ENCODE measurements at regions not wholly inside any gene's neighbourhood (a gene's known extent, or its start where the extent isn't known, plus 50 kb on each side); places are given as distances from the start of the nearest gene placed in this dataset.

DNA sequence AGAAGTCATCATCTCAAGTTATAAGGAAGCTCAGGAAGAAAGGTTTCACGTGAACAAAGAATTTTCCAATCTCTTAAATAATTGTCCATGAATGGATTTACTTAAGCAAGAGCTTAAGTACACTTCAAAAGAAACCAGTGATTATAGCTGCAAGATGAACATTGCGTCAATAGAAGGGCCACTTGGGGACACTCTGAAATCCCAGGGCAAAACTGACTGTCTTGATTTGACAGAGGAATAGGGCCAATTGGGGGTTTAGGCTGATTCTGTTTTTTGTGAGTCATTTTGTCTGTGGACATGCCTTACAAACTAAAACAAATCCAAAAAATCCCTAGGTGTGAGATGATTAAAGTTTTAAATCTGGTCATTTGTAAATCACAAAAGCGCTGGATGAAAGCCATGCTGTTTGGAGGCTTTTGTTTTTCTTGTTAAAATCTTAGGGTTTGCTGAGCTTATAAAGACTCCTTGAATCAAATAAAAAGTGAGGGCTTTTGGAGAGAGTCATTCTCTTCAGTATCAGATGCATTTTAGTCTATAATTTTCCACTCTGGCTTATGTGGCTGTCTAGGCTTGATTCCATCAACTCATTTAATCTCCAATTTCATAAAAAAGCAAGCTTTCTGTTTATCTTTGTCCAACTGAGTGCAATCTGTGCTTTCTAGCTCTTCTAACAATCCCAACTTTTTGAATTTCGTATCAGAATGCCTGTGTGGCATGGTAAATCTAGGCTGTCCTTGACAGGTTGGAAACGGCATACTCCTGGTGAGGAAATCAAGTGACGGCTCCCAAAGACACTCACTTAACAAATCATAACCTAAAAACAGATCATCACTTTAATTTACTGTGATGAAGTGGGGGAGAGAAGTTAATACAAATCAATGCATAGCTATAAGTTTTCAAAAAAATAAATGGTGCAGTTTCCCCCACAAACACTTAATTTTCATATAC is 98.2 kb upstream of the SOX9 start:
- DNase-seq: no peak

DNA sequence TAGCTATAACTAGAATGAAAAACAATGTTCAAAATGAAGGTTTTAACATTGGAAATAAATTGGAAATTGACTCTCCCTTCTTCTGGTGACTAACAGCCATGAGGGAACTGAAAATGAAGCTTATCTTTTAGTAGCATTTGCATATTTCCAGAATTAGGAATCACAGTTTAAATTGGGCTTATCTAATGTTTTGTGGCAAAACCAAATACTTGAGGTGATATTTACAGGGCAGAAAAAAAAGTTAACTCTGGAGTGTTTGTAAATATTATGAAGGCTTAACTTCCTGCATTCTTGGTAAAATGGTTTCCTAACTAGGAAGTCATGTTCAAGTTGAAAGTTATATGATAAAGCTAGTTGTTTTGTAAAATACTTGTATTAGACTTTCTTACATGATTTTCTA is 96.4 kb upstream of the SOX9 start:
- no peak for DNase-seq

DNA sequence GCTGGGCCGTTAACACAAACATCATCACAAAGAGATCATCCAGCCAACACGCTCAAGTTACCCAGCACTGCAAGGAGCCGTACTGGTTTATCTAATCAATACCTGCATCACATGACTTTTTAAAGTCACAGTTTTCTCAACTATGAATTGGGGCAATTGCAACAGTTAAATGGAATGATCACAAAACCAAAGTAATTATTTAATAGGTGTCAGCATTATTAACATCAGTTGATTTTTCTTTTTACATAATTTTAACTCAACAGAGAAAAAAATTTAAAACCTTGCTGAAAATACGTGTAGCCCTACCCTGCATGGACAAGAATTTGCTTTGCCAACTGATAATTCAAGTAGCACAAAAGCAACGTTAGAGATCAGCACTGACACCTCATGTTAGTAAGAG is 95.7 kb upstream of the SOX9 start:
- no peak for DNase-seq

DNA sequence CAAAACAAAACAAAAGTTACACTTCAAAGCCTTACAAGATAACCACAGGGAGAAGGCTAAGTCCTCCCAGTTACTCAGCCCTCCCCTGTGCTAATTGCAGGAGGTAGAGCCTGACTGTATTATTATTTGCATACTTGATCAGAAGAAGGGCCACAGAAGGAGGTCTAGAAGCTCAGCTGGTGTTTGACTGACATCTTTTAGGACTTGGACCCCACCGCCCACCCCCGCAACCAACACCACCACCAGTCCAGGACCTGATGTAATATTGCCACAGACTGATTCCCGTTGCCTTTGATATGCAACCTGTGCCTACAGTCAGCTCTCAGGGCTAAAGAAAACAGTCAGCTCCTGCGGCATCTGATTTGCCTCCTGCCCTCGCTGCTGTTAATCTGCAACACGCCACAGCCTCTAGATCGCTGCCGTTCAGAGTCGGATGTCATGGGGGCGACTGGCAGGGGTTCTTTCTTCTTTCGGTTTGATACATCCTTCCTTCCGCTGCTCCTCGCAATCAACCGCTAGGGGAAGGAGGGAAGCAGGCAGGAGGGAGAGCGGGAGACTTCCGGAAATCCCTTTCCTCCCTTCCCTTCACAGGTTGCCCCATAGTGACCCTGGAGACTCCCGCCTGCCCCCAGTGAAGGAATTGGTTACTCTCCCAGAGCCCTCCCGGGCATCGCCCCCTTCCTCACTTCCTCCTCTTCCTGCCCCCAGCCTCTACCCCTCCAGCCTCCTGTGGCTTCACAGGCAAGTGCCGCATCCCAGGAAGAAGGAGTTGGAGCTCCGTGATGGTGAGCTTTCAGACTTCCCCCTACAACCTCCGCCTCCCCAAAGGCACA is 90.5 kb upstream of the SOX9 start:
- peak; percentile 10 for DNase-seq

DNA sequence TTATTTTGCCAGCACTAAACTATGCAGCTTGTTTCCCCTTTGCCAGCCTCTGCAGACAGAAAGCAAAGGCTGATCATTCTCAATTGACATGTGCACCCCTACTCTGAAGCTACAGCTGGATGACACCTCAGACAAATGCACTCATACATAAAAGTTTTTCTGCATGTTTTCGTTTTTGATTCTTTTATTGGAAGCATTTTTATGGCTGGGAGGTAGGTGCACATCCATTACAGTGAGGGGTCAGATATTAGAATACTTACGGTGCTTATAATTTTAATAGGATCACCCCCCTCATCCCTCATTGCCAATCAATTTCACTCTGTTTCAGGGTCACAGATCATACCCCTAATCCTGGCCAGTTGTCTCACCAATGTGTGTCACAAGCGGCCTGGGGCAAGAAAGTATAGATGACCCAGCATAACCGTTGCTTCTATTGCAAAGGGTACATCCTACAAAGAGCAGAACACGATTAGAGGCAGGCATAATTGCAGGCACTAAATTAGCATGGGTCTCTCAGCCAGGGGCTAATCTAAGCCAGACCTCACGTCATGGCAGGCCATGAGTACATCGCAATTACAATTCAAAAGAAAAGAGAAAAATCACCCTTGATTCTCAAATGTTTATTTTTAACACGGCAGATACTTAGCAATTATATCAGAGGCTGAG is 89.5 kb upstream of the SOX9 start:
- DNase-seq: no peak

DNA sequence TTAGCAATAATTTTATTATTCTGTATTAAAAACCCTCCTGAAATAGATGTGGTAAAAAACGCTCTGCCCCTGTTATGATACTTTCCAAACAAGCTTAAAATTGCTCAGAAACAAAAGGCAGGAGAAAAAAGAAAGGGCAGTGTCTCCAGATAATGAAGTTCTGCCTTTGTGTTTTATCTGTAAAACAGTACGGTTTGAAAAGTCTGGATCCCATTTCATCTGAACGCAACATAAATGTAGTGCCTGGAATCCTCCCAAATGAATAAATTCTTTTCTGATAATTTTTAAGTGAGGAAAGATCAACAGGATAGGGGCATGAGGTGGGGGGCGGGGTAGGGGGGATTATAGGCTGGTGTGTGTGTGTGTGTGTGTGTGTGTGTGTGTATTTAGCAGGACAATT is 87.5 kb upstream of the SOX9 start:
- DNase-seq: no peak

DNA sequence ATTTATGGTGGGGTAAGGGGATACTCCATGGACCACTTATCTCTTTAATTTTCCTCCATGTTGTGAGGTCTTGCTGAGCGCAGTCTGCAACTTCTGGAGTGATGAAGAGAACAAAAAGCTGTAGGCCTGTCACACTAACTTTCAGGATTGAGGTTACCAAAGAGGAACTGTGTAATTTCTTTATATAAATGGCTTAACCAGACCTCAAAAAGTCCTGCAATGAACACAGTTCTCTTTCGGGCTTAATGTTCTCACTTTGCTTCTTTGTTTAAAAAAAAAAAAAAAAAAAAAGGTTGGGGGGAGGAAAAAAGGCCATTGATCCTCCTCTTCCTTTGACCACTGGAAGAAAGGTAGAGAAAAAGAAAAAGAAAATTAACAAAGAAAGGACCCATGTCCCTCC is 86.8 kb upstream of the SOX9 start:
- no peak for DNase-seq

DNA sequence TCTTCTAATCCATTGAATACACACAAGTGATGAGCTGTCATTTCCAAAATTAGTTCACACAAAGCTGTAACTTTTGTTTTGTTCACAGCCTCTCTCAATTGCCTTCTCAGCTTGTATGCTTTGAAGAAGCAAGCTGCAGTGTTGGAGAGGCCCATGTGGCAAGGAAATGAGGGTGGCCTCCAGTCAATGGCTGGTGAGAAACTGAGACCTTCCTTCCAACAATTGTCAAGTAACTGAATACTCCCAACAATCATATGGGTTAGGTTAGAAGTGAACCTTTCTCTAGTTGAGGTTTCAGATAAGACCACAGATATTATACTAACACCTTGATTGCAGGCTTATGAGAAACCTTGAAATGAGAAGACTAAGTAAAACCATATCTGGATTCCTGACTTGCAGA is 82.4 kb upstream of the SOX9 start:
- DNase-seq: no peak

DNA sequence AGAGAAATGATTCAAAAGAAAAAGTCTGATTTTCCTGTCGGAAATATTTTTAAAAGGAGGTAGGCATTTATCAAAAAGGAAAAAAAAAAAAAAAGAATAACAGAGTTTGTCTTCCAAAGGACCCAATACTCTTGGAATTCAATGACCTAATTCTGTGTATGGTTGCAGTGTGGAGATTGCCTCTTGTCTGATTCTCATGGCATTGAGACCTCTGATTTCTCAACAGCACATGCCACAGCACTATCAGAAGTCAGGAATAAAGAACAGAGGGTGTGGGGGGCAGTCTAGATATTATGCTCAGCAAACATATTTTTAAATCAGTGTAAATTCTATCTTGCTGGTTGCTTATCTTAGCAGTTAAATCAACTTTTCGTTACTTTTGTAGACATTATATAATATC is 81.3 kb upstream of the SOX9 start:
- DNase-seq: no peak

DNA sequence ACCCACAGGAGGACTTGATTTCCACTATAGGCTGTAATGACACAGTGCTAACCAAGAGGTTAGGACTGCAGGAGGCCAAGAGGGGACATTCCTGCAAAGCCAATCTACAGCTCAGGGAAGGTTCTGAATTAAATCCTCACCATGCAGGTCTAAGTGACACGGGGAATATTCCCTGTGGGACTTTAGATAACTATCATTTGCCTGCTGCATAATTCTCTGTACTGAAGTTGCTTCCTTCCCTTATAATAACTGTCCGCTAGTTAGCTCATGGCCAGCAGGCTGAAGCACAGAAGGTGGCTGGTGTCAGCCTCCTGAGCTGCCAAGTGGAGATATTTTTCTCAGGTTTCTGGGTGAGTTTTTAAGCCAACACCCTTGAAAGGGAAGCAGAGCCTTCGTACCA is 74.6 kb upstream of the SOX9 start:
- DNase-seq: no peak

DNA sequence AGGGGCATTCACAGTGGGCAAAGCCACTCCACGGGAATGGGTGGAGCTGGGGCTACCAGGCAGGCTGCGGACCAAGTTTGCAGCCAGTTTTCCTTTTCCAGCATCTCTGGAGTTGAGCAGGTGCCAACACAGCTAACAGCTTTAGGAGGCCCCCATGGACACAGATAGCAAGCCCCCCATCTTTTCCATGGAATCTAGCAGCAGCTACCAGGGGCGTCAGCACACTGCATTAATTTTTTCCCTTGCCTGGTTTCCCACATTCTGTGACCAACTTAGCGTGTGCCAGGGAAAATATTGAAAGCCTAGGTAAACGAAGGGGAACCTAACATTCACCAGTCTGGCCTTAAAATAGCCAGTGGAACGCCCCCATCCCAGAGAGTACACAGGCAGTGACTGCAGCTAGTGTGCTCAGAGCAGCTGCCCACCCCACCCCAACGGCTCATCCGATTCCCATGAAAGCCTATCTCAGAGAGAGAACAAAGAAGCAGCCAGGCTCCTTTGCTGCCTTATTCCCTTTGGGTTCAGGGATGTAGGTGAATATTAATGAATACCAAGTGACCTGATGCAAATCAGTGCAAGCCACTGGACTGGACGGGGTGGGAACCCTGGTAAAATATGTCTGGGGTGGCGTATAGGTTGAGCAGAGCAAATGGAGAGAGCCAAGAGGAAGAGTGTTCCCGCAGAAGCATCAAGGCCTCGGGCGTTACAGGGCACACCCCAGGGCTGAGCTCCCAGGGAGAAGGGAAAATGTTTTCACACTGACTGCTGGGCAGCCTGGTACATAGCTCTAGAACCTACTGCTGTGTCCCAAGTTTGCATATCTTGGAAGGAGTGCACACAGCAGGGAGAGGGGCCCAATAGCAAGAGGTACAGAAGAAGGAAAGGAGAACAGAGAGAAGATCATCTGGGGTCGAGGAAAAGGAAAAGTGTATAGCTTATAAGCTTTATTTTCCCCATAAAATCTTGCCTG is 73.9 kb upstream of the SOX9 start:
- DNase-seq: no peak

DNA sequence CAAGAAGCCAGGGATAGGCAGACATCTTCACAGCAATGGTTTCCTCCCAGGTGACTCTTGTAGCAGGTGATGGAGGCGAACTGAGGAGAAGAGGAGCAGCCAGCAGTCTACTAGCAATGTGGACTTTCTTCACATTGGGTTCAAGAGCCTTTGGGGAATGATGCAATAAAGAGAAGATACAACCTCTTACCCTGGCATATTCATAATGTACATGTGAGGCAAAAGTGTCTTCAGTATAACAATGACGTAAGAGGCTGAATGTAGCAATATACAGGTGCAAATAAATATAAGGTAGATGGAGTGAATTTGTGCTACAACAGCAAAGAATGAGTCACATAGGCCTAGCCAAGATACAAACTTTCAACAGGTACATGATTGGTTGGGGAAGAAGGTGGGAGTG is 70.9 kb upstream of the SOX9 start:
- DNase-seq: no peak

DNA sequence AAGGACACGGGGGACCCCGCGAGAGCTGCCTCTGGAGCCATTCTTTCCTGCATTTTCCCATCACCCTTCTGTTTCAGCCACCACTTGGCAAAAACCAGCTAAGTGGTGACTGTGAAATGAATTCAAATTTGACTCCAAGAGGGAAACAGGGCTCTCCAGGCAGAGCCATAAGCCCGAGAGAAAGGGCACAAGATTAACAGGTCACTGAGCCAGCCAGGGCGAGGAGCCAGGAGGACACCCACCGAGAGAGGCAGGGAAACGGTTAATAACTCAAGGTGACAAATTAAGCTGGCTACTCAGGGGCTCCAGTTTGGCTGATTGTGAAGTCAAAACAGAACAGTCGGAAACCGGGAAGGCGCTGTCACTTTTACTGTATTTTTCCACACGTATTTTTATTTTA is 67.8 kb upstream of the SOX9 start:
- no peak for DNase-seq

DNA sequence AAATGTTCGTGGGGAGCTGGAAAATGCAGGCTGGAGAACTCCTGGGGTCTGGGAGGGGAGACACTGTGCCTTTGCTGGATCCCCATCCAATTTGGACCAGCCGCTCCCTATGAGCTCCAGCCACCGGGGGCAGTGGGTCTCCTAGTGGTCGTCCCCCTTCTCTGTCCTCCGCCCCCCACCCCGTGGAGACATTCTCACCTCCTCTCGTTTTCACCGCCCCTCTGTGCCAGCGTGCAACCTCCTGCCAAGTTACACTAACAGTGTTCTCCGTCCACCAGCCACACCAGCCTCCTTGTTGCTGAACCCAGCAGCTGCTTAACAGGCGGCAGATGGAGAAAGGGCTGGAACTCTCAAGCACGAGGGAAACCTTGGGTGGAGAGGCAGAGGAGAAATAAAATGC is 67.4 kb upstream of the SOX9 start:
- no peak for DNase-seq

DNA sequence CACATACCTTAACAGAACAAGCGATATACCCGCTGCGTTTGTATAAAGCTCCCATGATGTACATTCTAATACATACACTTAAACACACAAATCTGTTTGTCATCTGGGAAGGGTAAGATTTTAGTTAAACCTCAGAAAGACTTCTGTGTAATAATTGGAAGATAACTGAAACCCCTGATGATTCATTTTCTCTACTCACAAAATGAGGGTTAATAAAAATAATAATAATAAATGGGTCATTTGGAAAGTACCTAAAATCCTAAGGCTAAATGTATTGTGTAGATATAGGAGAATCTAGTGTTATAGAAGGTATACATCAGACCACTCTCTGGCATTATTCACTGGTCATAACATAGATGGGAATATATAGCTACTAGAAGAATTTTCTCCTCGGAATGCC is 64.7 kb upstream of the SOX9 start:
- no peak for DNase-seq

DNA sequence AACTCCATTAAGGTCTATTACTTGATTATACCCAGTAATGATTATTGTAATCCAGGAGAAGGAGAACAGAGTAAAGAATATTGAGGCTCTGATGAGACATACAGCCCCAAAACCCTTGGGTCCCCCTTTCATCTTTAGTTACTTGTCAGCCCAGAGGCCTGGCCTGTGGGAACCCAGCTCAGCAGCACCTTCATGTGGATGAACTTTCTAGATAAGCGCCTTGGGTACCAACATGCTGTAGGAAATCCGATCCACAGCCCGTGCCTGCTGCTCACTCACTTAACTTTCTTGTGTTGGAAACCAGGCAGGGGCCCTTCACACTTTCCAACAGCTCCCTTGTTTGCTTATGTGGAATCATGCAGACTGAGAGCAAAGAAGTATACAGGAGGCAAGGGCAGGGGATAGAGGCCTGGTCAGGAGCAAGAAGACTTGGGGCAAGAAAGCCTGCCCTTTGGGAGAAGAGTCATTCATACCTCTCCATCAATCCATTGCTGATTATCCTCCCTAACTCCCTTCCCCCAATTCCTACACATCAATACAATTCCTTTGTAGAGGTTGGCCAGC is 64.0 kb upstream of the SOX9 start:
- no peak for DNase-seq

DNA sequence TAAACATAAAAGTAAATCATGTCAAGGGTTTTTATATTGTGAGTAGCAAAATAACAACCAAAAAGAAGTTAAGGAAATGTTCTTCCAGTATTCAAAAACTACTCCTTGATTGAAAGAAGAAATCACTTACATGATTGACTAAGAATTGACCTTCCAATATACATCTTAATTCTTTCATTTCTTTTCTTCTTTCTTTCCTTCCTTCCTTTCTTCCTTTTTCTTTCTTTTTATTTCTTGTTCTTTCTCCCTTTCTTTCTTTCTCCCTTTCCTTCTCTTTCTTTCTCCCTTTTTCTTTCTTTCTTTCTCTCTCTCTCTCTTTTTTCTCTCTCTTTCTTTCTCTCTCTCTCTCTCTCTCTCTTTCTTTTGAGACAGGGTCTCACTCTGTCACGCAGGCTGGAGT is 60.7 kb upstream of the SOX9 start:
- DNase-seq: no peak

DNA sequence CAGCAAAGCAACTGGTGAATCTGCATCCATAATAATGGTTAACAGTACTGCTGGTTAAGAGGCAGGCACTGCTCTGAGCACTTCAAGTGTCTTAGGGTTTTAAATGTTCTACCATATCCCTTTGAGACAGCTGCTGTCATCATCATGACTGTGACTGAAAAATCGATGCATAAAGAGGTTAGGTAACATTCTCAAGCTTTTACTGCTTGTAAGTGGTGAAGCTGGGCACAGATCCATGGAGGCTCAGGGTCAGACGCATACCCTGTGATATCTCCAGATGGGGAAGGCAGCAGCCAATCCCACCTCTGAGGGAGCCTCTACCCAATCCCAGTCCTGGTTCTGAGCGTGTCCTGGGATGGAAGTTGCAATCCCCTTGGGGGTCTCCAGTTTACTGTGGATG is 57.6 kb upstream of the SOX9 start:
- DNase-seq: no peak

DNA sequence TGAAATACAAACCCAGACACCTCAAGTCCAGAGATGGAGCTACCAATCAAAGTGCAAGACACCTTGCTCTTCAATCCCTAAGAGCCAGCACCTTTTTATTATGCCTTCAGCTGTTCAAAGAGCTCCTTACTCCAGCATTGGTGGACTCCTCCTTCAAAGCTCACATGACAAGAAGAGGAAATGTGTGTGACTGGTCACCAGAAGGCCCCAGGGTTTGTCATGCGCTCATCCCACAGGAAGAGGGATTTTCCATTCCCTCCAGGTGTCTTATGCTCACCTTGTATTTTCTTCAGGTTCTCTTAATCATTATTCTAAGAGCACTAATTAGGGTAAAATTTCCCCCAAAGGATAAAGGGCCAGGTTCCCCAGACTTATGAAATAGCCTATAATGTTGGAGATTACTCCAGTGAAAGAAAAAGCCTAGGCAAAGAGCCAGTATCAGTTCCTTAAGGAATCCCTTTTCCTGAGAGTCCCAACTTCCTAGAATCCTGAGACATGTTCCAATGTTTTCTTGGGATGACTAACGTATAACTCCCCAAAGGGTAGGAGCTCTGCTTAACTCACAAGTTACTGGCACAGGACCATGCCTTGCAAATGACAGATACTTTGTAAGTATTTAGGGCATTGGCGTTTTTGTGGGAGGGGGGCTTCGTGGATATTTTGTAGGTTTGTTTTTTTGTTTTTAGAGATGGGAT is 56.9 kb upstream of the SOX9 start:
- no peak for DNase-seq

DNA sequence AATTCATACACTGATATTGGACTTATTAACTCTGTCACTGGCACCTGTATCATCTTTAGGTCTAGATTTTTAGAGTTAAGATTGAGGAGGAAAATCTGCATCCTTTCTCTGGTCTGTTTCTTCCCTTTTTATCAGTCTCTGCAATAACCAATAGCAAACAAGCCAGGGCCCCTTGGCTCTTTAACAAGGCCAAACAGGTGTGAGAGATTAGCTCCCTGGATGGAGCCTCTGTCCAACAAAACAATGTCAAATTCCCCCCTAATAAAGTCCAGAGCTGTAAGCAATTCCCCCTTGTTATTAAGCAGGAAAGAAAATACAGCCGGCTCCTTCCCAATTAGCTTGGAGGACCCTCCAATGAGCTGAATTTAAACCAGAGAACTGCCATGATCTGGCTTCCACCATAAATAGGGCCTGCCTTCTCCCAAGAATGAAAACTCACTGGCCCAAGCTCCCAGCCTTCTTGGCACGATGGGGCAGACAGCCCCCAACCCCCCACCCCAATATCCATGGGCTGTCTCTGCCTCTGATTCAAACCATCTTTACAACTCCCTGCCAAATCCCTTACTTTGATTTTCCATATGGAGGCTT is 56.1 kb upstream of the SOX9 start:
- no peak for DNase-seq

DNA sequence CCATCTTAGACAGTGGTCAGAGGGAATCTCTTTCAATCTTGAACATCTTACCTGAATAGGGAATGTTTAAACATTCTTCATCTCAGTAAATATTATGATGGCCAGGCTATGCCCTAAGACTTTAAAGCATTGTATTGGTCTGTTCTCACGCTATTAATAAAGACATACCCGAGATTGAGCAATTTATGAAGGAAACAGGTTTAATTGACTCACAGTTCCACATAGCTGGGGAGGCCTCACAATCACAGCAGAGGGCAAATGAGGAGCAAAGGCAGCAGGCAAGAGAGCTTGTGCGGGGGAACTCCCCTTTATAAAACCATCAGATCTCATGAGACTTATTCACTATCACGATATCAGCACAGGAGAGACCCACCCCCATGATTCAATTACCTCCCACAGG is 55.3 kb upstream of the SOX9 start:
- no peak for DNase-seq

Data from activated naive CD4-positive, alpha-beta T cell treated with anti-CD3 and anti-CD28 coated beads, Interleukin-2, amount 50 U/mL, for 16 hours (primary cell).